NCI-H524 treated with DMSO at 0.1 percent for 48 hours (cell line): ENCODE measurements at regions not wholly inside any gene's neighbourhood (a gene's known extent, or its start where the extent isn't known, plus 50 kb on each side); places are given as distances from the start of the nearest gene placed in this dataset.

ENCODE experiments used
- DNase-seq: peaks from one replicate; lab custom pipeline; 2025; lab: John Stamatoyannopoulos, UW

DNA sequence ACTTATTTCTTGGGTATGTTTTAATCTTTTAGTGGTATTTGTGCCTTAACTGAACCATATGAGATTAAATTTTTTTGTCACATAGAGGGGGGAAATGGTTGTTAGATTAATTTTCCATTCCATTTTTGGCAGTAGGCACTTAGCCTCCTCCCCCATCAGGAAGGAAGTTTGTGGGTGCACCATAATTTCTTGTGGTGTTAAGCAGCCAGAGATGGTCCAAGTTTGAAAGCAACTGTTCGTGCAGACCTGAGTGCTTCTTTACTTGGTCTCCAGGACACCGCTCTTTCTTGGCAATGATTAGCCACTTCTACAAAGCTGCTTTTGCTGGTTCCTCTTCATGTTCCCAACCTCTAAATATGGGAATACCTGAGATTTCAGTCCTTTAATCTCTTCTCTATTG lies 92.7 kb upstream of the RPL34 start:
- no peak for DNase-seq

DNA sequence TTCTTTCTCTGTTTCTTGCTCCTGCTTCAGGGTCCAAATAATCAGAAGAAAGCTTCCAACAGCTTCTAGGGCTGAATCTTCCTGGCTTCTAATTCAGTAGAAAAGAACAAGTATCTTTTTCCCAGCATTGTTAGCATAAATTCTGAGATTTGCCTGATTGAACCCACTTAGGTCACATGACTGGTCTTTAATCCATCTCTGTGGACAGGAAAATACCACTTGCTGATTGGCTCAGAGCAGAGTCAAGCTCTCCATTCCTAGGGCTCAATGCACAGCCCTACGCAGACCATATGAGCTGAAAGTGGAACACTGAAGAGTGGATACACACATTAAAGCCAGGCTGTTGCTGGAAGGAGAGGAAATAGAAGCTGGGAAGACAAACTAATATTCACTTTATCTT lies 99.6 kb upstream of the RPL34 start:
- DNase-seq = no peak

DNA sequence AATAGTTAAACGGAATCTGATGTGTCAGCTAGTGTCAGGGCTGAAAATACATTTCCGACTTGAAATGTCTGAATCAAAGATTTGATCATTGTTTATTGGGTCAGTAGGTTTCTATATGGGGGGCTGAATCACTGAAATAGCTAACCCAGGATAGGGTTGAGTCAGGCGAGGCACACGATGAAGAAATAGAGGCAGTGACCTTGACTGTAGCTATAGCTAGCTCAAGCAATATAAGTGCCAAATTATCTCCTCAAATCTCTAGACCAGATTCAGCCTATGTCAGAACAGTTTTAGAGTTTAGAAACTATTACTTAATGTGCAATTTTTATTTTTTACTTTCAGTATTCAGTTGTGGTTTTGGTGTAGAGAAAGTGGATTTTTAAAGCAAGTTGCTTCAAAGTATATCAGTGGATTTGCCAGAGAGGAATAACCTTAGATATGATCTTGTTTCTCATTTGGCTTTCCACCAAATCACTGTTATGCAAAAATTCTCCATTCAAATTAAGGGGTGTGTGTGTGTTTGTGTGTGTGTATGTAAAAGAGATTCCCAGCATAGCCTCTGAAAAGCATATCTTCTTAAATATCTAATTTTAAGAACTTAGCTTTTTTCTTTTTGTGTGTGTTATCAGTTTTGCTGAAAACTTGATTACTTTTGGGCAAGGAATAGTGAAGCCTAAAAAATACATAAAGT lies 100.3 kb upstream of the RPL34 start:
- no peak for DNase-seq

DNA sequence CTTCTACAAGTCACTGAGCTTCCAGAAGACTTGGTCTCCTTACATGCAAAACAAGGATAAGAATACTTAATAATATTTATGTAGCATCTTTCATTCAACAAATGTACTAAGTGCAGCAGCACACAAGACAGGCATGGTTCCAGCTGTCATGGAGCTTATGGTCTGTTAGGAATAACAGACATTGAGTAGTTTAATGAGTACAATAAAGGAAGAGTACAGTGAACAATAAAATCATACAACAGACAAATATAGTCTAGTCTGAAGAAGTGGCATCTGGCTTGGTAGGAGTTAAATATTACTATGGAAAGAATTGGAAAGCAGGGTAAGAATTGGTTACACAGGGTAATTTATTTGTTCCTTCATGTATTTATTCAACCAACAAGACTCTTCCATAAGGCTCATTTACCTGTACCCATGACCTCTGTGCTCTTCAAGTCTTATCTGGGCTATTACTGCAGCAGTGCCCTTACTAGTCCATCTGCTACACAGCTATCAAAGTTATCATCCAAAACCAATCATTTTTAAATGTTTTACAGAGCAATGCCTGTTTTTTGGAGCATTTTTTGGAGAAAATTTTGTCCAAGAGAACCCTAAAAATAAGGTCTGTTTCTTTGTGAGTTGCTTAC lies 101.1 kb upstream of the RPL34 start:
- DNase-seq = no peak

DNA sequence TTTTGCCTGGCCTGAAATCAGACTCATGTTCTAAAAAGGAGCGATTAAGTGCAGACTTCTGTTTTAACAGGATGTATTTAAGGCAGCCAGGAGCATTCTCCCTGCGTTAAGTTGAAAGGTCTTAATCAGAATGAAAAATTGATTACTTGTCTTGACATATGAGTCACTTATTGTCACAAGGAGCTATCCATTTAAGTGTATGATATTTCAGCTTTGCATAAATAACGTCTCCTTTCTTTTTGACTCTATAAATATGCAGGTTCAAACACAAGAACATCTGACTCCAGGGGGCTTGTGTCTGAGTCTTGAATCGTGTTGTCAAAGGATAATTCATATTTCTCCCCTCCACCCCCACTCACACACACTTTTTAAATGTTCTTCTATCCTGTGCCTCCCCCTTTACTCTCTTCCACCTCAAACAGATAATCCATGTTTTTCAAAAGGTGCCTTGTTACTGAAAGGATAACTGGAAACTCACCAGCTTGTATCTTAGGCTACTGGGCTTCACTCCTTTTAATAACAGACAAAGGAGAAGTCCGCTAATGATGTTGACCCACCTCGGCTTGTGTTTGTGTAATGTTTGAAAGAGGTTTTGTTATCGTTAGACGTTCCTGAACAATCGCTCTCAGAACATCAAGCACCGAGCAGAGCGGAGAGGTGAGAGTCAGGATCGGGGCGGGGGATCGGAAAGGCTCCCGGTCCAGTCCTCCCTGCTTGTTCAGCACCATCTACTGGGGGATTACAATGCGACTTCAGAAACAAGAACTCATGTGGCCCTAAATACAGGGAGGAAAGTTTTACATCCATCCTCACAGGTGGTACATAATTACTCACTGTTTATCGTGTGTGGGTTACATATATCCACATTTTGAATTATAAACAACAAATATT lies 107.5 kb upstream of the RPL34 start:
- peak; percentile 6 for DNase-seq

DNA sequence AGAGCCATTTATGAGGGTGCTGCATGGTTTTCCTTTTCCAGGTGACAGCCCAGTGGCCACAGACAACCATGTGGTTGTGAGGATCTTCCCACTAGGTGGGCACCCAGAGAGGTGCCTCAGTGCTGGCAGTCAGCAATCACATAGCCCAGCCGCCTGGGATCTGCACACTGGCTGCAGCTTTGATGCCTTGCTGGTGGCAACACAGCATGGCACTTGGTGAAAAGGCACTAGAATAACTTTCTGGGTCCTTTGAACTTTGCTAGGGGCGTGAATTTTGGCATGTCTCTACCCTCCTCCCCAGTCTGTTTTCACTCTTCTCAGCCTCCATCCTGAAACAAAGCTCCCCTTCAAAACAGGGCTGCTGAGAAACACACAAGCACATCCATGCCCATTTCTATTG lies 108.8 kb upstream of the RPL34 start:
- no peak for DNase-seq

DNA sequence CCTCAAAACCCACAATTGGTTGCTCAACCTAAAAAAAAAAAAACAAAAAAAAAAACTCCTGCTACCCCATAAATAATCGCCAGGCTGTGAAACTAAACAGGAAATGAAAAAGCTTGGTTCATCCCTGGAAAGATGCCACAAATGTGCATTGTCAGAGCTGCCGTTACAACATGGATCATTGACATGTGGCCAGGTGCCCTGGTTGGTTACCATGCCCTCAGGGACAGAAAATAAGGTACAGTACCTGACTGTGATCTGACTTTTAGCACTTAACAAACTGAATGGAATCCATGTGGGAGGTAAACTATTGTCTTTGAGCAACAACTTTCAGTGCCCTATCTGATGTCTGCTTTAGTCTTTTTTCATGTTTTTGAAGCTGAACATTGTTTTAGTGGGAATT lies 118.0 kb upstream of the RPL34 start:
- no peak for DNase-seq

DNA sequence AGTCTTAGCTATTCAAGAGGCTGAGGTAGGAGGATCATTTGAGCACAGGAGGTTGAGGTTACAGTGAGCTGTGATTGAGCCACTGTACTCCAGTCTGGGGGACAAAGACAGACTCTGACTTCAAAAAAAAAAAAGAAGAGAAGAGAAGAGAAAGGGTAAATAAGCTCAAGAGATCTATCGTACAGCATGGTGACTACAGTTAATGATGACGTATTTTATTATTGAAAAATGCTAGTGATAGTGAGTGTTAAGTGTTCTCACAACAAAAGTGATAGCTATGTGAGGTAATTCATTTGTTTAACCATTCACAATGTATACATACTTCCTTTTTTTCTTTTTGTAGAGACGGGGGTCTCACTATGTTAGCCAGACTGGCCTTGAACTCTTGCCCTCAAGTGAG lies 121.5 kb upstream of the RPL34 start:
- no peak for DNase-seq

DNA sequence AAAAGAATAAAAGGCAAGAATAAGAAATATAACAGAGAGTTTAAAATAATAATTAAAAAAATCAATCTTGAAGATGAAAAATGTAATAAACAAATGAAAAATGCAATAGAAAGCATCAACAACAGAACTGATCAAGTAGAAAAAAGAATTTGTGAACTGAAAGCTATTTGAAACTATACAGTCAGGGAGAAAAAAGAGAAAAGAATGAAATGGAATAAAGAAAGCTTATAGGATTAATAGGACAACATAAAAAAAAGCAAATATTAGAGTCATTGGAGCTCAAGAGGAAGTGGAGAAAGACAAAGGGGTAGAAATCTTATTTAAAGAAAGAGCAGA lies 126.8 kb upstream of the RPL34 start:
- DNase-seq = no peak

DNA sequence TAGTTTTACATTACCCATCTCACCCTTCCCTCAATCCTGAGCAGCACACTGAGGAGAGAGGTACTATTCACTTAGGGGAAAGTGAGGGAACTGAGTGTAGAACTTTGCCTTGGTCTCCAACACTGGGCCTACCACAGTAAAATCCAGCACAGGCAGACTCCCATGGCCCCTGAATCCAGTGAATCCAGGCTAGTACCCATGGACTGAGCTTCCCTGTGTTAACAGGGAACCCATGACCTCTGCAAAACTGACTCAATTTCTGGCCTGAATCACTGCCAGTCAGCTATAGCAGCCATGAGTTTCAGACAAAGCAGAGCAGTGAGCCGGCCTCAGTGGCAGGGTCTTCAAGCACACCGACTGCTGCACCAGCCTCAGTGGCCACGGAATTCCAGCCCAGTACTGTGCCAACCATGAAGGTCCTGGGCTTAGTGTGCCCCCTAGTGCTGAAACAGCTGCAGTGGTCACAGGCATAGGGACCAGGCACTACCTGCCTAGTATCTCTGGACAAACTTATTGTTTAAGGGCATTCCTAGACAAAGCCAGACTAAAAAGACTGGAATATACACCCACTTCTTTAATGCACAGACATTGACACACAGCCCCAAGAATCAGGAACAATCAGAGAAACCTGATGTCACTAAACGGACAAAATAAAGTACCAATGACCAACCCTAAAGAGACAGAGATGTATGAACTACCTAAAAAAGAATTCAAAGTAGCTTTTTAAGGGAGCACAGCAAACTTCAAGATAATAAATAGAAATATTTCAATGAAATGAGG lies 127.4 kb upstream of the RPL34 start:
- no peak for DNase-seq

DNA sequence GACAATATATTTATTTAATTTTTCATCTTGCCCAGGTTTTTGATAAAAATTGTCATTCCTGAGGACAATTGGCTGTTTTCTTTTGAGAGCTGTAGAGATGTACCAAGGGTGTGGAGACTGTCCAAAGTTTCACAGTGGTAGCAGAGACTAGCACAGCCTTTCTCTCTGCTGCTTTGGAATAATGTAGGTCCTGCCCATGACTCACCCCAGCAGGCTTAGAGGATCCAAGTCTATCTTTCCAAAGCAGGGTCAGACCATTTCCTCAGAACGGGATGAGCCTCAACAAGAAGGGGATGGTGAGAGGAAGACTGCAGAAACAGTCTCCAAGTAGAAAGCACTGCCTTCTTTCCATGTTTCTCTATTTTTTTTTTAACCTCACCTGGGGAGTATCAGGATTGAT lies 131.5 kb upstream of the RPL34 start:
- no peak for DNase-seq

DNA sequence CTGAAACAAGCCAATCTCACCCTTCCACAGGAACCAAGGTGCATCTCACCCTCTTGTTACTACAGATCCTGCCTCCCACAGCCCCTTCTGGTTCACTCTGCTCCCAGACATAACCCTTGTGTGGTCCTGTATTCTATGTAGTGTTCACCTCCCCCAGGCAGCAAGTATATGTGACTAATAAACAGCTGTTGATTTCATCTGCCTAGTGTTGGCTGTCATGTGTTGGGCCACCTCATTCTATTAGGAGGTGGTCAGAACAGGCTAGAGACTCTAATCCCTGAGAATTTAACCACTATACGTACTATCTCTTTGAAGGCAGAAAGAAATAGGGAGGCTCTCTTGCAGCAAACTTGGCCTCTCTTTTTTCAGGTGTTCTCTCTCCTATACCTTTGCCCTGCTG lies 134.3 kb upstream of the RPL34 start:
- no peak for DNase-seq

DNA sequence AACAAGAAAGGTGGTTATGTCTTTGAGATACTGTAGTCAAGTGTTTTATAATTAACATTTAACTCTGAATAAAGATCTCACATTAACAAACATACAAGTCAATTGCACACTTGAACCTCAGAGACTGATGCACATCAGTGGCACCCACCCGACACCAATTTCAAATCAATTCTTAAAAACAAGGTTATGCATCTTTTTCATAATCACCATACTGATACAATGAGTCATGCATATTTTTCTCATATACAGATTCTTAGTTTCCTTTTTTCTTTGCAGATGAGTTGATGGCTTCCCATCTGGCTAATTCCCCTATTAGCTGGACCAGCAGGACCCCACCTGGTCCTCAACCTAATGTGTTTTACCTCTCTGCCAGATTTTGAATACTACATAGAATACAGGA lies 136.2 kb upstream of the RPL34 start:
- DNase-seq = no peak

DNA sequence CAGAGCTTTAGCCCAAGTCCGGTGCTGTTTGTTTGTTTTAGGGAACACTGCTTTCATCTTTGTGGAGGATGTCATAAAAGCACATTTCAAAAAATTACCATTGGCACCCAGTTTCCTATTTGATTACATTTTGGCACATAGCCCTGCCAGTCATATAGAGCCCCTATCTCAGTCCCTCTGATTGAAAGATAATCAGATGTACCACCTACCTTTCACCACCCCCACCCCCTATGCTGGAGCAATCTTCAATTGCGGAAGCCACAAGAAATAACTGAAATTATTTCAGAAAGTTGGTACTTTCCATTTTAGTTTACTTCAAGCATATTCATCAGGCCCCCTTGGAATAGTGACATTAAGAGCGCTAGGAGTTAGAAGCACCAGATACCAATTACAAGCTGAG lies 136.7 kb upstream of the RPL34 start:
- DNase-seq = no peak

DNA sequence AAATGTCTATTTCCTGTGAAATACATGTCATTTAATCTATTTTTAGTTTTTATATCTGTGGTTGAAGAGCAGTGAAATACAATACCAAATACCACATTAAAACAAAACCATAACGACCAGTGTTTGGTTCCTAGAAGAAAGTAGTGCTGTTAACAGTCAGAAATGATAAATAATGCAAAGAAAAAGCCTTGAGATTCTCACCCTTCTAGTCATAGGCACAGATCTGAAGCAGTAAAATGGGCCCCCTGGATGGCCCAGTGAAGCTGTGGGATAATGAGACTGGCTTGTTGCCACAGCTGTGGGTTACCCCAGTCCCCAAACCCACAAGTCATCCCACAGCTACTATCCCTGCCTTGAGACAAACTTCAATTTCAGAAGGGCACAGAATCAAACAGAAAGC lies 137.3 kb upstream of the RPL34 start:
- DNase-seq = no peak

DNA sequence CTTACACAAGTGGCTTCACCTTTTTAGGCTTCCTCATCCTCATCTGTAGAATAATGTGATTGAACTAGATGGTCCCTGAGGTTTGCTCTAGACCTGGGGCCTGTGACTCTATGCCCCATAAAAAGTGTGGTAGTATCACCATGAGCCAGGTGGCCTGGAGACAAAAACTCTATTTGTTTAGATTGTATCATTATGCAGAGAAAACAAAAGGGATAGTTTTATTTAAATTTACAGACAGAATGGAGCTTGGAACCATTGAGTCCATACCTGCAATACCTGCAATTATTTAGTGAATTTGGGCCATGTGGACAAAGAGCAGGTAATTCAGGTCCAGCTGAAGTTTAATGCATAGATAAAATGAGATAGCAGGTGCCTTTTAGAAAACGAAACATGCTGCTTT lies 139.5 kb upstream of the RPL34 start:
- DNase-seq = no peak

DNA sequence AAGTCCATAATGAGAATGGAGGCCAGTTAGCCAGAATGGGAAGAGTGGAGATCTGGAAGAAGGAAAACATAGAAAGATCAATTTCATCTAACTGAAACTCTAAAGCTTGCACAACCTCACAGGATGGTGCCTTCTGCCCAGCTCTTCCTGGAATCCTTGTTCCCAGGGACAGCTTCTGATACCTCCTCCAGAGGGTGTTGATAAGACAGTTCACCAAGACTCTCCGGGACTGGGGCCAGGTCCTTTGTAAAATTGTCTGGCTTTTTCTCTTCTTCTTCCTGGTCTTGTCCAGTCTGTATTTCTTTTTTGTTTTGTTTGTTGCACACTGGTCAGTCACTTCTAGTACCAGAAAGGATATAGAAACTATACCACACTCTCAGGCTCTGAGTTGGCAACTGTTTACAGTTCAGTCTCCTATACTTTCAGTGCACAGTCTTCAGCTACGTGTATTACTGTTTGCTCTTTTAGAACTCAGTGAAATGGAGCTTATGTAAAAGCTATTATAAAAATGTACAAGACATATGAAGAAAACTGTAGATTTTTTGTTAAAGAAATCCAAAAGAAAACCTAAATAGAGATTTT lies 142.8 kb upstream of the RPL34 start:
- no peak for DNase-seq

DNA sequence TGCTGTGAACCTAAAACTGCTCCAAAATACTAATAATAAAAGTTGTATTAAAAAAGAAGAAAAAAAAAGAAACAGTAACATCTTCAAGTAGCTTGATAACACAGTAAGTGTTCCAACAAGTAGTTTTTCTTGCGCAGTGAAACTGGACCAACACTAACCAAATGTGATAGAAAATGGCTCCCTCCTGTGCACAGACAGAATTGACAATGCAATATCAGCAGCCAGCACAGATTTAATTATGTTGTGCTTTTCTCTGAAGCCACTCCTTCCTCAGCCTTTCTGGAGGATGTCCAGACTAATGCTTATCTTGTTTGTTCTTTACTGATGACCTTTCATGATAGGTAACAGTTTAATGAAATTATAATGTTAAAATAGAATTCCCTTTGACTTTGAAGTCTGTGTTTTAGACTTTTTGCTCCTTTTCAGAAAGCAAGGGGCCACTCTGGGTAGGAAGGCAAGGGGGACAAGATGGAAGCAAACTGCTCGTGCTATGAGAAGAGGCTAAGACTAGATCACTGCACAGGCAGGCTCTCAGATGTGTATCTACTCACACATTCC lies 147.1 kb upstream of the RPL34 start:
- no peak for DNase-seq

DNA sequence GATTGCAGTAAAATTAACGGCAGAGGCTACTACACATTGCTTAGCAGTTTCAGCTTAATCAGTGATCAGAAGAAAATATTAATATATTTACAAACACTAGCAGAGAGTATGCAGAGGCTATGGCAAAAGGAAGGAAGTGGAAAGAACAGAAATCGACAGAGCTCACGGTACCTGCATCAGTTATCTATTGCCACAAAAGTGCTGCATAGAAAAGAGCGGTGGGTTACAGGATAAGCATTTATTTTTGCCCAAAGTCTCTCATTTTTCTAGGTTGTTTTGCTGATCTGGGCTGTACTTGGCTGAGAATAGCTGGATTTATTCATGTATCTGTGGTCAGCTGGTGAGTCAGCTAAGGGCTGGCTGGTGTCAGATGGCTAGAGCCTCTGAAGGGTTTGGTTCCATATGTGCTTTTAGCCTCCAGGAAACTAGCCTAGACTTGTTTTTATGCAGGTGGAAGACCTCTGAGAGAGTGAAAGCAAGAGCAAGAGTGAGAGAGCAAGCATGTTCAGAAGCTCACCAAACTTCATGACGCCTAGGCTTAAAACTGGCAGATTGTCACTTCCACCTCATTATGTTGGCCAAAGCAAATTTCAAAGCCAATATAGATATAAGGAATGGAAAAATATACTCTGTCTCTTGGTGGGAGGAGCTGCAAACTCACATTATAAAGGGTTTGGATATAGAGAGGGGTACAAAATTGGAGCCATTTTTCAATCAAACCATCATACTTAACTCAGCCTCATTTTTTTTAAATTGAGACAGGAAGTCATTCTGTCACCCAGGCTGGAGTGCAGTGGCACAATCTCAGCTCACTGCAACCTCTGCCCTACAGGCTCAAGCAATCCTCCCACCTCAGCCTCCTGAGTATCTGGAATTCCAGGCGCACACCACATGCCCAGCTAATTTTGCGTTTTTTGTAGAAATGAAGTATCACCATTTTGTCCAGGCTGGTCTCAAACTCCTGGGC lies 153.2 kb upstream of the RPL34 start:
- DNase-seq = peak; percentile 37

DNA sequence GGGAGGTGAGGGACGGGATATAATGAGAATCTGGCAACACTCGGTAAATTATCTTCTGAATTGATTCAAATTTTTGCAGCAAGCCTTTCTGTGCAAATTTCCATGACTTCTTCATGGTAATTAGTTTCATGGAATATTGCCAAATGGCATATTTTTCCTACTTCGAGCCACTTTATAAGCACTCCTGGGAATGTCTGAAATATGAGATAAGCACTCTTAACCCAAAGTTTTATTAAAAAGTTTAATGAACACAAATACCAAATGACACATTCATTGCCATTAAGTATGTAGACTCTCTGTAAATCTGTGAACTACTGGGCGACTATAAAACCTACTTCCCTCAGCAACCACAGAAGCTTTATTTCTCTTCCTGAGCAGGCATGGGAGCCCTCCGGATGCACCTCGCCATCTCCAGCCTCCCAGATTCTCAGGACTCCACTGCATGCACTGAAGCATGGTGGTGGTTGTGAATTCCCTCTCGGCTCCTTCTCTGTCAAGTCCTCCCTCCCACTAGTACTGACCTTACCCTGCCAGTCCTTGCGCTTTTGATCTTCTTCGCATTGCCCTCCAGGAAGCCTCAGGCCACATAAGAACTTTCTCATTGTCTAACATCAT lies 154.4 kb upstream of the RPL34 start:
- DNase-seq = no peak
